ENCODE measurements at regions not wholly inside any gene's neighbourhood (a gene's known extent, or its start where the extent isn't known, plus 50 kb on each side); places are given as distances from the start of the nearest gene placed in this dataset.

DNA sequence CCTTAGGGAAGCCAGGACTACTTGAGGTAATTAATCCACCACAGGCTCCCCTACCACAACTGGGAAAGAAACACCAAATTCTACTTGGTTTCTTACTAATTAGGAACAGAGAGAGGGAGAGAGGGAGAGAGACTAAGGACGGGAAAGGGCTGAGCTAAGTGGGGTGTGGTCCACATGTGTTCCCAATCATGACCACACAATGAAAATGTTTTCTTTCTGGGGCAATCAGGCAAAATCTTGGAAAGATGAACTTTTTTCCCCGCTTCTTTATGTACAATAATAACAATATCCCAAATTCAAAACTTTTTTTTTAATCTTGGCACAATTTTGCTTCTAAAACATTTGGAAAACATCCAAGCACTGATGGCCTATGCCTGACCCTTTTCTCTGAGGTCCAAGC is 734.4 kb downstream of the MAFB start:
- no peak for DNase-seq

DNA sequence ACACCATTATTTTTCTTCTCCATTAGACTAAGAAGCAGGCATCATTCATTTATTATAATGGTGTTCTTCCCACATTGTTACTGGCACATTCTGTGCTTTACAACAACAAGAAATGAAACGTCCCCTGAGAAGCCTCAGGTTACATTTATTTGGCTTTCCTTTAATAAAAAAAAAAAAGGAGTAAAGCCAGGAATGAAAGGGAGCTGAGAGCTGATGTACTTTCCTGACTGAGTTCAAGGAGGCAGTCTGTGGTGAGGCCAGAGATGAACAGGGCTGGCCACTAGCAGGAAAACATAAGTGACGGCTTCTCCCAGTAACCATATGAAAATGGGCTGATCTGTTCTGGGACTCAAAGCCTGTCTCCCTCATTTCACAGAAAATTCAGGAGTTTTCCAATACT is 742.1 kb downstream of the MAFB start:
- DNase-seq = no peak

DNA sequence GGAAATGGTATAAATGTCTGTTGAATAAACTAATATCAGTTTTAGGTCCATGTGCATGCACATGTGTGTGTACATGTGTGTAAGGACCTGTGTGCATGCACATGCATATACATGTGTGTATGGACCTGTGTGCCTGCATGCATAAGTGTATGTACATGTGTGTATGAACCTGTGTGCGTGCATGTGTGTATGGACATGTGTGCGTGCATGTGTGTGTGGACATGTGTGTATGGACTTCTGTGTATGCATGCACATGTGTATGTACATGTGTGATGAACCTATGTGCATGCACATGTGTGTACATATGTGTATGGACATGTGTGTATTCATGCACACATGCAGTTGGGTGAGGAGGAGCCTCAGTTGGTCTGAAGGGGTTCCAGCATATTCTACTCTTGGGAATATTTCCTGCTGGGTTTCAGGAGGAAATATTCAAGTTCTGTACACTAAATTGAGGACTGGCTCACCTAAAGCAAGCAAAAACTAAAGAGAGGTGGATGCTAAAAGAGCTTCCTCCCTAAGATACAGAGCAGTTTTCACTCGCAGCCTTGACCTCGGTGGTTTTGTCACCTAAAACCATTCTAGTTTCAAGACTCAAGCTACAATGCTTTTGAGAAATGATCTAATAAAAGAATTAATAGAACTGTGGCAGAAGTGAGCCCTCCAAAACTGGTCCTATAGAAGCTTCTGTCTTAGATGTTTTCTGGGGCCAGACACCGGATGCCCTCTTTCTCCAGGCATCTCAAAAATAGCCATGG is 742.8 kb downstream of the MAFB start:
- no peak for DNase-seq

DNA sequence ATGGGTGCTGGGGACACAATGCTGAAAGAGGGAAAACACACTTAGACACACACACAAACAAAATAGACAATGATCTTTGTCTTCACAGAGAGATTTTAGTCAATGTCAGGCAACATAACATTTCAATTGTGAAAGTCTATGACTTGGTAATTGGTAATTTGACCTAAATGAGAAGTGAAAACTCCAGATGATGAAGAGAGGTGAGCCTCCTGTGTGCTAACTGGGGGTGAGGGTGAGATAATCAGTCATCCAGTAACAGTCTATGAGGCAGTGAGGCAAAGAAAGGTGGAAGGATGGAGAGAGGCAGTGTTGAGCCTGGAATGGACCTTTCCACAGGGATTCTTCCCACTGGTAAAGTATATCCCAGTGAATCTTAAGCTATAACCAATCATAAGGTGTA is 744.2 kb downstream of the MAFB start:
- DNase-seq = no peak

DNA sequence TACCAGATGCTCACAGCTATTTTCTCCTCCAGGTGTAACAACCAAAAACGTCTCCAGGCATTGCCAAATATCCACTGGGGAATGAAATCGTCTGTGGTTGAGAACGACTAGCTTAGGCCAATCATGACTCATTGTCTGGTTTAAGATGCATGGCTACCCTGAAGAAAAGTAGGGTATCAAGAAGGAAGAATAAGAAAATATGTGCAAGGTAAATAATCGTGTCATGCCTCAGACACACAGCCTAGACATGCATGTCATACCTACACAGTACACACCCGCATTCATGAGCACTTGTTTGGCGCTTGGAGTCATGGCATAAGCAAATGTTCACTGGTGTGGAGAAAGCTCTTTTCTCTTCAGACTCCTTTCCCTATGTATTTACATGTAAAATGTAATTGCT is 745.7 kb downstream of the MAFB start:
- no peak for DNase-seq

DNA sequence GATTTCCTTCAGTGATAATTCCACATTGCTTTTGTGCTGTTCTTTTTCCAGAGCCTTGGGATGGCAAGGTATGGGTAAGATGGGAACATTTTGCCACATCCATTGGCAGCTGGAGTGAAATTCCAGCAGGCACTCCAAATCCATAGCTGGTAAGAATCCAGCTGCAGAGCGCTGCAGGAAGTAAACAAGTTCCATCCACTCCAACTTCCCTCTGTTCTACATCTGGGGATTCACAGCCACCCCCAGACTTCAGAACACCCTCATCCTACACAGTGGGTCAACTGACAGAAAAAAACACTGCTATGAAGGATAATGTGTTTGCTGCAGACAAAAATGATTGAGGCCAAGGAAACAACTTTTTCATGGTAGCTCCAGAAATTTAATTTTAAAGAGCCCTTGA is 747.8 kb downstream of the MAFB start:
- DNase-seq = no peak

DNA sequence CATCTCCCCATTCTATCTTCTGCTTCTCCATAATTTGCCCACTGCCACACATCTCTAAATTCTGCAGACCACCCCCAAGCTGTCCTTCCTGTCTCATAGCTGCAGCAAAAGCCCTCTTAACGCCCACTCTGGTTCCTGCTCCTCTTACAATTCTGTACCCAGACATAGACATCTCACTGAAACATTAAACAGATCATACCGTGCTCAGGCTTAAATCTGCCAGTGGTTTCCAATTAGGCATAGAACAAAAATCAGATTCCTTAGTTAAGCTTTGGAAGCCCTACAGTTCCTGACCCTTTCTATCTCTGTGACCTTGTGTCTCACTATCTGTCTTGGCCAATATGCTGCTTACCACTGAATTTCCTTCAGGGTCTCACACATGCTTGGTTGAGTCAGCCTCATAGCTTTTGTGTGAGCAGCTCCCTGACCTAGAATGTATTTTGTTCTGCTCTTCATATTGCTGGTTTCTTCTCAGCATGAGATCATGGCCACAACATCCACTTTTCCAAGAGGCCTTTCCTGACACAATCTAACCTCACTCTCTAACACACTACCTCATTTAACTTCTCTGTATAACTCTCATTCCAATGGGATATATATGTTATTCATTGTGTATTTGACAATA is 749.7 kb downstream of the MAFB start:
- no peak for DNase-seq

DNA sequence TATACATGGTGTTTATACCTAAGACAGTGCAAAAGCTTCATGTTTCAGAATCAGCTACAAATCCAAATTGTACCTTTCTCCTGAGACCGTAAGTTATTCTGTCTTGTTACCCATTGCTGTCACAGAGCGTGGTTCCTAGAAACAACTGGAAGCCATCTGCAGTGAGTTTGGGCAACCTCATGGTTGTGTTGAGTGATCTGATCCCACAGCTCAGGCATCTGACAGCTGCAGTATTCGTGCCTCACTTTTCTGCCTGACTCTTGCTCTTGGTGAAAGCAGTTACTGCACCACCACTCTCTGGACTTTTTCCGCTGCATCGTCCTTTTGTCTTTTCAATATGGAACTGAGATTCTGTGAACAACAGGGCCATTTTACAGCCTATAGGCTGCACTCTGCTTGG is 752.6 kb downstream of the MAFB start:
- no peak for DNase-seq

DNA sequence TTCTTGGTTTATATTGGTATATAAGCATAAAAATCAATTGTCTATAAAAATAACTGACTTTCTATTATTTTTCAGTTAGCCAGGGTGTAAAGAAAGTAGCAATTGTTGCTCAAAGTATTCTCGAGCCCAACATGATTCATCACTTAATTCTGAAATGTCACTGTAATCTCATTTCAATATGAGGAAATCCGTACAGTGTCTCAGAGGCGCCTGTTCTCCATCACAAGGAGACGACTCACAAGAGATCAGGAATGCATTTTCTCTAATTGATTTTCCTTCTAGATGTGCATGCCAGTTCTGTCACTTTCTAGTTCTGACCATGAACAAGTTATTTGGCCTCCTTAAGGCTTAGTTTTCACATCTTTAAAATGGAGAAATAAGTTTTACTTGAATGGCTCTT is 753.1 kb downstream of the MAFB start:
- no peak for DNase-seq

DNA sequence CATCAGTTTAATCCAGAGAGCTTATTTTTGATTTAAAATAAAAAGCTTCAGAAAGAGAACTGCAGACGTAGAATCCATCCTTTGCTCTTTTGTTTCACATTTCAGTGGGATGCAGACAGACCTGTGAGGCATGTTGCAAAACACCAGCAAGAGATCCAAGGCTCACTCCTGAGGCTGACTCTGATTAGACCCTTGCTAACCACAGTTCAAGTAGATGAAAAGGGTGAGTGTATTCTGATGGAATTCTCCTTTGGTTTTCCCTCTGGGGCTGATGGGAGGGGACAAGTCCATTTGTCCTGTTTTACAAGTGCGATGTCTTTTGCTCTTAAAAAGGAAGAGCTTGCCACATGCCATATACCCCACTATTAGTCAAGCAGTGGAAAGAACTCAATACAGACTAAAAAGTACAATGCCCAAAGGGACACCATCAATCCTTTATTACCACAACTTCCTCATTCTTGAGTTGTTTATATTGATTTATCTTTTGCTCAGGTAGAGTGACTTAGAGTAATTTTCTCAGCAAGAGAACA is 772.7 kb downstream of the MAFB start:
- no peak for DNase-seq

DNA sequence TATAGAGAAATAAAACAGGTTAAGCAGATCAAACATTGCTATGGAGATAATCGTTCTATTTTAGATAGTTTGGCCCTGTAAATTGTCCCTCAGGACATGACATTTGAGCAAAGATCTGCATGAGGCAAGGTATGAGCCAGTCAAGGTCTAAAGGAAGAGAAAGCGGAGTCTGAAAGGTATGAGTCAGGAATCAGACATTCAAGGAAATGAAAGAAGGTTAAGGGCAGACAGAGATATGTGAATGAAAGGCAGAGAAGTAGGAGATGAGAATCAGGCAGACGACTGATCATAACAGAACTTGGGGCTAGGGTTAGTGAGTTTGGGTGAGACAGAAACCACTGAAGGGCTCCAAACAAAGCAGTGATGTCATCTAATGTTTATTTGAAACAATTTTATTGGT is 775.8 kb downstream of the MAFB start:
- no peak for DNase-seq

DNA sequence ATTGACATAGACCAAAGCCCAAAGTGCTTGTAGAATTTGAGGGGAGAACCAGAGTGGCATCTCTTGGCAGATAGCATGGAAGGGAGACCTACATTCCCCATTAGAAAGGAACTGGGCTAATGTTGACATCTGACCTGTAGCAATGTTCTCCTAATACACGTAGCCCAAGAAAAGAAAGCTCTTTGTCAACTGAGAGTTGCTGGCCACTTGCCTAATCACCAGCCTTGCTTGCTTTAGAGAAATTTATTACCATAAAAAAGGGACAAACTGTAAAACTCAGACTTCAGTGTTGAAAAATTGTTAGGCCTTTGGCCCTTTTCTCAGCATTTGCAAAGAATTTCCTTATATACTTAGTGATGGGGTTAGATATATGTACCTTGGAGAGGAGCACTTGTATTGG is 777.5 kb downstream of the MAFB start:
- no peak for DNase-seq

DNA sequence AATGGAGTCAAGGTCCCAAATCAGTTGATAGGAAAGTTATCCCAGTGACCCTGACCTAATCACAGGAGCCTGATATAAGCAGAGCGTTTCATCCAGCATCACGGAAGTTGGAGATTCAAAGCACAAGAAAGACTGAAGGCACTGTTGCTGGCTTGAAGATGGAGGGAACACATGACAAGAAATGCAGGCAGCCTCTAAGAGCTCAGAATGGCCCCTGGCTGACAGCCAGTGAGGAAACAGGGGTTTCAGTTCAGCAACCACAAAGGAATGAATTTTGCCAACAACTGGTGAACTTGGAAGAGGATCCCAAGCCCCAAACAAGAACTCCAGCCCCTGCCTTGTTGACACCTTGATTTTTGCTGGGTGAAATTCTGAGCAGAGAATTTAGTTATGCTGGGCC is 778.5 kb downstream of the MAFB start:
- no peak for DNase-seq

DNA sequence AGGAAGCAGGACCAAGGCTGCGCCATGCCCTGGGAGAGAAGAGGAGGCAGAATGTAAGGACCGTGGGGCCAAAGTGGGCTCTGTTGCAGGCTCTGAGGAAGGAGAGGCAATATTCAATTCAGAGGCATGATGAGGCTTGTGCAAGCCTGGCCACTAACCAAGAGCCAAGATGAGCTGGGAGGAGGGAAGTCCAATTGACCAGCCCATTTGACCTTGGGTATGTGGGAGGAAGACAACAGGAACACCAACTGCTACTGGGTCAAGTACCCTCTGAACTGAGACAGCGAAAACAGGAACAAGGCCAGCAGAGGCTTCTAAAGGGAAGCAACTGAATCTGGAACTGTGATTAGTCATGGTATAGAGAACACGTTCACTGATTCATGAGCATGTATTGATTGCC is 779.6 kb downstream of the MAFB start:
- DNase-seq = no peak

DNA sequence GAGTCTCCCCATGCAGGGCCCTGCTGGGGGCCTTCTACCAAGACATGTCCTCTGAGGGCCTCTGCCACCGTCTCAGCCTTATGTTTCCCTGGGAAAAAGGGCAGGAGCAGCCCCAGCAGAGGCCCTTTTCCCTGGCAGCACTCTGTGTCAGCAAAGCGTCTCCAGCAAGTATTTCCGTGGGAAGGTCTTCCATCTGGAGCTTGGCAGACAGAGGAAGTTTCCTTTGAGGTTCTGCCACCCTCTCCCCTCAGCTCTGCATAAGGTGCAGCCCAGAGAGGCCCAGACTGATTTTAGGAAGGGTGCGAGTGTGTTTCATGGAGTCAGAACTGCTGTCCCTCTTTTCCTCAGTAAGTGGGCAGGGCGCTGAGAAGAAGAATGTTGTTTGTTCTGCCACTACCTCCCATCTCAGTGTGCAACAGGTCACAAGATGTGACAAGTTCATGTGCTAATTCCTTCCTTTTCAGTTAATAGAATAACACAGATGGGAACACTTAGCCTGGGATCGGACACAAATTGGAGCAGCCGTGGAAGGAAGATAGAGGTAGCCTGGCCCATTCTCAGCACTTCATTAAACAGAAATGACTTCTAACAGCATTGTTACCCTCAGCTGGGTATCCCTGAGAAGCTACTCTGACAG is 784.4 kb downstream of the MAFB start:
- DNase-seq = no peak

DNA sequence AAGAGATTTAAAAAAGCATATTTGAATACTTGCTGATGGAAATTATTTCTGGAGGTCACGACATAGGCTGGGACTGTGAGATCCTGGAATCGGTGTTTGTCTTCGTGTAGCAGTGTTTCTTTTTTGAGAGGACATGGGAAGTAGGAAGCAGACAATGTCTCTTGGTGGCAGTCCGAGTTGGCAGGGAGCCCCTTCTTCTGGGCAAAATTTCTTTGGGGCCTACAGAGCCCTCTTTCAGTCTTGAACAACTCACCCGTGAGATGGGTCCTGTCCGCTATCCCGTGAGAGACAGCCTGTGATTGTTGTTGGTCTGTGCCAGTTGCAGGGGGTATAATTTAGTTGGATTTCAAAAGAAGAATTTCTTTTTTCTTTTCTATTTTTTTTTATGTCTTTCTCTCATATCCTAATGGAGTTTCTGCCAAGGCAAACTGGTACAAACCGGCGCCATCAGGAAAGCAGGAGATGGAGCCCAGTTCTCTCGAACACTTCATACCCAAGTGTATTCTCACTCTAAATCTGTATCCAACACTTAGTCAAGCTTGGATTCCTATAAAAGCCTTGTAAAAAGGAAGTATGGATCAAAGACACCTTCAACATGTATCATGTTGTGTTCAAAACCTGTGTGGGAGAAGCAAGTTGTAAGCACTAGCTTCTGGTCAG is 785.1 kb downstream of the MAFB start:
- no peak for DNase-seq

DNA sequence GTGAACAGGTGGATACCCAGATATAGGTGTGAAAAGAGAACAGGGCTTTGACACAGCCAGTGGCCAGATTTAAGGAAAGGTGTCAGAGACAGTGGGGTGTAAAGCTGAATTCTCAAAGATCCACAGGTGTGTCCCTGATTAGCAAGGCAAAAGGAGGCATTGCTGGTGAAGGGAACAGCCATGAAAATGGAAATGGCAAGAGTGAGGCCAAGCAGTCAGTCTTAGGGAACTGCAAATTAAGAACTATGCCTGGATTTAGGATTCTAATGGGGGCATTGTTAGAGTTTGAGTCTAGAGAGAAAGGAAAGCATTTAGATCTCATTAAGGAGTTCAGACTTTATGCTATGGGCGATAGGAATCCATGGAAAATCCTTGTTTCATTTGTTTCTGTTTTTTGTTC is 789.2 kb downstream of the MAFB start:
- DNase-seq = no peak

DNA sequence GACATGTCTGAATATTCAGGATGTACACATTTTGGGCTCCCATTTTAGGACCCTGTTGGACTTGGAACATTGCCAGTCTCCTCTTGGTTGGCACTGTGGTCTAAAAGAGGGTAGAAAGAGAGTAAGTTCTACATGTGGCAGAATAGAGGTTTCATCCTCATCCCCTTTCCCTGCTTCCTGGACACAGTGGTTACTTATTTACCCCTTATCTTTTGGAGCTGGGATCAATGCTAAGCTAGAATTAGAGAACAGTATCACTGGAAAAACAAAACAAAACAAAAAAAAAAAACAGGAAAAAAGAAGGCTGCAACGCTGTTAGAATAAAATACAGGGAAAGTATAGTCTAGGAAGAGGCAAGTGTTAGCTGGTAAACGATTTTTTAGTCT is 790.6 kb downstream of the MAFB start:
- DNase-seq = no peak

DNA sequence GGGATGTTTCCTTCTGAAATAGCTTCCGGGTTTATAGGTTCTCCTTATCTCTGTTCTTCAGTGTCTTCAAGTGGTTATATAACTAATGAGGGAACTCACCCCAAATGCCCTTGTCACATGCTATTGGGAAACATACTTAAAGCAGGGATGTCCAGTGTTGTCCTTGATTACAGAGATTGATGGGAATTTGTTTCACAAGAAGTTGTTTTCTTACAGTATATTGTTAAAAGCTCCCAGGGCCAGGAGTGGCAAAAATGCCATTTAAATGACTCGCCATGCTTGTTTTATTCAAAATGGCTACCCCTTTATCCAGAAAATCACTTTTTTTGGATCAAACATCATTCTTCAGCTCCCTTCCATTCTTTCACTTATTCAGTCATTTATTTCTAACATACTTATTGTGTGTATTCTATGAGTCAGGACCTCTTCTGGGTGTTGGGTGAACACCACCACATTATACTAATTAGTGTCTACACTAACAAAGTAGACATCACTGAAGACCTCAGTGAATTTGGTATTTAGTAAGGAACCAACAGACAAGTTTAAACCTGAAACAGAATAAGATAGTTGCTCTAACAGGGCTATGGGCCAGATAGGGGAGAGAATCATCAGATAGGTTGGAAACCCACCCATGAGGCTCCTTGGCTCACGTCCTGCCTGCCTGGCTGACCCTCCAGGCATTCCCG is 791.1 kb downstream of the MAFB start:
- DNase-seq = no peak

DNA sequence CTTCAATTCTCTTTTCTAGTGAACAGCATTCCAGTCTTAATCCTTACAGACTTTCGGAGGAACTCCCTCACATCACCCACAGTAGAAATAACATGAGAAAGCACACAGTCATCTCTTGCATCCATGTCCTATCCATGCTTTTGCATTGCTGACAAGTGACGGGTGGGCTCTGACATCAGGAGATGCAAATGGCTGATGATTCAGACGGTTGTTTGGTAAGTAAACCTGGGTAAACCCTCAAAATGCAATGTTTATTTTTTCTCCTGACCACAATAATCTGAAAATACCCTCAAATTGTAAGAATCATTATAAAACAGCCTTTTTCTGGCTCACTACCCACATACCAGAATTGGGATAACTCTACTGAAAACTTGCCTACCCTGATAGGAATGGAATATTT is 792.0 kb downstream of the MAFB start:
- peak; percentile 94 for DNase-seq

DNA sequence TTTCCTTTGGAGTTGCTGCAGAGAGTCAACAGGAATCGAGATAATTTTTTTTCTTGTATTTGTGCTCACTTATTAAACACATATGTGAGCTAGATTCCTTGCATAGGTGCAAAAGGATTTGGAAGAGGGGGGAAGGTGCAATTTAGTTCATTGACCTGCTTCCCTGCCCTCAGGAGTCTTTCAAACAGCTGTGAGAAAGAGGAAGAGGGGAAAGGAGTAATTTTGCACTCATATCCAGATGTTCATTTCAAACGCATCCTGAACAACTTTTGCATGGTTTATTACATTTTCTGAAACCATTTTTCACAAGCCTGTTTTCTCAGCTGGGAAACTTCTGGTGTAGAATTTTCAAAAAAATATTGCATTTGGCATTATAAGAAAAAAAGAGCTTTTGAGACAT is 795.0 kb downstream of the MAFB start:
- no peak for DNase-seq

DNA sequence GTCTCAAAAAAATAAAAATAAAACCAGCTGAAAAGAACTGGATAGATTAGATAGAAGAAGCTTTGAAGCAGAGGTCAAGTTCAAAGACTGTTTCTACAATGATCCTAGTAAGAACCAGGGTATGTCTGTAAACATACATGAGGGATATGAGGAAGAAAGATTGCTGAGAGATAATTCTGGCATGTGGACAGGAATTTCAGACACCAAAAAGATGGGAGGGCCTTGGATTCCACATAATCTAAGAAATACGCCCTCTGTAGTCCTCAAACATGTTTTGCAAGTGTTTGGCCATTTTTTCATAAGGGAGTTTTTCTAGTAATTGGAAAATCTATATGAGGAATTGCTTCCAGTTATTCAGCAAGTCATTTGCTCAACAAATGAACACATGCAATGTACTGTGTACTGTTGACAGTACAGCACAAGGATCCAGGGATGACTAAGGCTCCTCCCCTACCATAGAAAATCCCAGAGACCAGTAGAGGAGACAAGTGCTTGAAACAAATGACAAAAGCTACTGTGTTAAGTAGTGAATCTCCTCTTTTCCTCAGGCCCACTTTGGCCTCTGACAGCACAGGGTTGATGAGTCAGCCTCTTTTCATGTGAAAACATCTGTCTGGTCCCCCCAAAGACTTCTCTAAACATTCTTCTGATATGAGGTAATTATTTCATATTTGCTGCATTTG is 795.9 kb downstream of the MAFB start:
- DNase-seq = peak; percentile 46

DNA sequence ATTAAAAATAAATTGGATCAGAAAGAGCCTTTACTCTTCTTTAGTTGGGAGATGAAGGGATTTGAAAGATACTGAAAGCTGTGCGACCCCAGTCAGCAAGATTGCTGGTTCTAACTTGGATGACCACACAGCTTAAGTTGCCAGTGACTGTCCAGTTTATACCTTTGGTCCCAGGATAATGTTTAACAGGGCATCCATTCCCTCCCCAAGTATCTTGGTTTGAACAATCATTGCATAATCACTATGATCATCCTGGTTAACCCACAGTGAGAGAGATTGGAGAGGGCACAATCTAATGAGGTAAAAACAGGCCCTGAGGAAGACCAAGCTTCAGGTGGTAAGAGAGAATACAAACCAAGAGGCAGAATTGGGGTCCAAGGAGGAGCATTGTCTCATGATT is 798.3 kb downstream of the MAFB start:
- DNase-seq = no peak
